Activated CD4-positive, alpha-beta T cell treated with anti-CD3 and anti-CD28 coated beads for 1 hour (primary cell): ENCODE measurements at regions not wholly inside any gene's neighbourhood (a gene's known extent, or its start where the extent isn't known, plus 50 kb on each side); places are given as distances from the start of the nearest gene placed in this dataset.
"Not testable (repeated sequence)": the region's sequence is repeated elsewhere in the genome, so short reads cannot be mapped to it uniquely, and the experiment has no call there.

Experiments used
- DNase-seq: peaks from one replicate; pipeline ENCODE4 v3.0.0-alpha.2; 2020

DNA sequence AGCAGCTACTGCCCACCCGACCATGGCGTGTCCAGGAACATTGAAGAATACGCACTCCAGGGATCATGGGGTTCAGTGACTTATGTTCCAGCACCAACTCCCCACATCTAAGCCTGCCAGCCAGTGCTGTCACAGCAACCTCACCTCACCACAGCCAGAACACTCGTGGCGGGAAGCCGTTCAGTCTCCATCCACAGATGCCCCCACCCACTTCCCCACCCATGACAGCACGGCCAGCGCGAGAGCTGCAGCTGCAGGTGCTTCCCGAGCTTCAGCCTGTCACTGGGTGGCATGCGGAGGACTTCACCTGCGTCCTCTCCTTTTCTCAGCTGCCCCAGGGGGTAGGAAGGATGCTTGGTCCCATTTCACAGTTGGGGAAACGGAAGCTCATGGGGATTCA lies 50.3 kb downstream of the RBFOX3 start:
- DNase-seq = no peak

DNA sequence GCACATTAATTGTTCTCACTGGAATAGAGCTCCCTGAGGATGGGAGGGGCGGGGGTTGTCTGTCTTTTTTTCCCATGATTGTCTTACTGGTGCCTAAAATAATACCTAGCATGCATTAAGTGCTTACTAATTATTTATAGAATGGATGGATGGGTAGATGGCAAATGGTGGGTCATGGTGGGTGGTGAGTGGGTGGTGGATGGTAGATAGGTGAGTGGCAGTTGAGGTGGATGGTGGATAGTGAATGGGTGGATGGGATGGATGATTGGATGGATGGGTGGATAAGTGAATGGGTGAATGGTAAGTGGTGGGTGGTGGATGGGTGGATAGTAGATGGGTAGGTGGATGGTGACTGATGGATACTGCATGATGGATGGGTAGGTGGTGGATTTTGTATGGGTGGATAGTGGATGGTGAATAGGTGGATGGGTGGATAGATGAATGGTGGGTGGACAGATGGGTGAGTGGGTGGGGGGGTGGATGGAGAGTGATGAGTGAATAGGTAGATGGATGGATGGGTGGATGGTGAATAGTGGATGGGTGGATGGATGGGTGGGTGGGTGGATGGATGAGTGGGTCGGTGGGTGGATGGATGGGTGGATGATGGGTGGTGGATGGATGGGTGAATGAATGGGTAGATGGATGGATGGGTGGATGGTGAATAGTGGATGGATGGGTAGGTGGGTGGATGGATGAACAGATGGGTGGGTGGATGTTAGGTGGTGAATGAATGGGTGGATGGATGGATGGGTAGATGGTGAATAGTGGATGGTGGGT lies 51.6 kb downstream of the RBFOX3 start:
- no peak for DNase-seq

DNA sequence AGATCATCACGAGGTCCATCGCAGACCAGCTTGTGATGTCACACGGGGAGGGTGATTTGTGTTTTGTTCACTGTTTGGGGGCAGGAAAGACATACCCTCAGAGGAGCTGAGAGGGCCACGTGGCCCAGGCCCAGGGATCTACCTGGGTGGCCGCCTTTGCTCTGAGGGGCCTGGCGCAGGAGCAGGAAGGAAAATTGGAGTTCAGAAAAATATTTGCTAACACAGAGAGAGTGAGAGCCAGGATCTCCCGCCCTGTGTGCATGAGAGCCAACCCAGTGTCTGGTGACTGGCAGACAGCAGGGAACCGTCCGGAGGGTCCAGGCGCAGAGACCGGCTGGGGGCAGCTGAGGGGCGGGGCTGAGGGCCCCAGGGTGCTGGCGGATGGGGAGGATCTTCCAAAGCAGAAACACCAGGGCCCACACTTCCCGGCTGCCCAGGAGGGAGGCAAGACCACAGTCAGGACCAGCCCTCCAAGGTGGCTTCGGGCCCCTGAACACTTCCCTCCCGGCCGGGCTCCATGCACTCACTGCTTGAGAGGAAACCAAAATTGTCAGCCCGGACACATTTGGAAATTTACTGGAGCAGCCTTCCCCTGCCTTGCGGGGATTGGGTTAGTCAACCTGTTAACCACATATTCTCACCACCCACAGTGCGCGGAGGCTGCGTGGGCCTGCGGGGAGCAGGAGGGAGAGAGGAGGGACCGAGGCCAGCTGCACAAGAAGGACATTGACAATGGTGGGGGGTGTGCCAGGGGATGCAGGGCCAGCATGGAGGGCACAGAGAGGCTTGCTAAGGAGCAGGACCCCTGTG lies 52.6 kb downstream of the RBFOX3 start:
- no peak for DNase-seq

DNA sequence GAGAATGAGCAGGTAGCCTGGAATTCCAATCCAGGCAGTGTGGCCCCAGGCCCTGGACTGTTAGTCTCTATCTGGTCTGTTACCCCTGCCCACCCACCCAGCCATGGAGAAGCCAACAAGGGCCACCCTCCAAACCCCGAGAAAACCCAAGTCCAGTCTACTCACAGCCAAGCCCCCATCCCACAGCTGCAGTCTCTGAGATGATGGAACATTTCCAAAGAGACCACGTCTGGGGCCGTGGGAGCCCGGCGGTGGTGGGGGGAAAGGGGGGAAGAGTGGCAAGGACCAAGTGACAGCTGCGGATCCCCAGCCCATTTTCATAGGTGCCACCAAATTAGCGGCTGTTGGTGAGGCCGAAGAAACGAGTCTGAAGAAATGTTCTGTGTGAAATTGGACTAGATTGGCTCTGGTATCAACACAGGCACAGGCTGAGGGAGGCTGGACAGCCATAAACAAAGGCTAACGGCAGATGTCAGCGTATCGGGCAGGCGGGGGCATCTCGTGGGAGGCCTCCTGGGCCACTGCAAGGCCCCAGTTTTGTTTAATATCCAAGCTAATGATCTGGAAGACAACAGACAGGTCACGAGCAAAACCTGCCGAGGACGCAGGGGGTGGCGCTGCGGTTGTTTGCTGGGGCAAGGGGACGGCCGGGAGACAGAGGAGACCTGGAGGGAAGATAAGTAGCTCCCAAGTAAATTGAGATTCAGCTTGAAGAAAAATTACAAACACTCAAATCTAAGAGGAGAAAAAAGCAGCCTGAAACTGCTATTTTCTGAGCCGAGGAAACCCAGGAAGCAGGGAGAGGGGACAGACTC lies 53.4 kb downstream of the RBFOX3 start:
- no peak for DNase-seq

DNA sequence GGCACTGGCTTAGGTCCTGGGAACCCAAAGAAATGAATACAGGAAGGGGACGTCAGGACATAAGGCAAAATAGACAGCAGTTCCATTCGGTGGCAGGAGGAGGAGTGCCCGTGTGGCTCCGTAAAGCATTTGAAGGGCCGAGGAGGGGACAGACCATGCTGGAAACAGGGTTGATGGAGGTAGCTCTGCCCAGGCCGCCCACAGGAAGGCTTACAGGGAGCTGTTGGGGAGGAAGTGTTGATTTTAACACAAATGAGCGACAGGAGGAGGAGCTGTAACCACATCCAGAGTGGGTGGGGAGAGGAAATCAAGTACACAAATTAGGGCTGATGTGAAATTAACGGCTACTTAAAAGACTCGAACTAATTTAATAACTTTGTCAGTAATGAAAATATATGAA lies 54.6 kb downstream of the RBFOX3 start:
- DNase-seq = no peak

DNA sequence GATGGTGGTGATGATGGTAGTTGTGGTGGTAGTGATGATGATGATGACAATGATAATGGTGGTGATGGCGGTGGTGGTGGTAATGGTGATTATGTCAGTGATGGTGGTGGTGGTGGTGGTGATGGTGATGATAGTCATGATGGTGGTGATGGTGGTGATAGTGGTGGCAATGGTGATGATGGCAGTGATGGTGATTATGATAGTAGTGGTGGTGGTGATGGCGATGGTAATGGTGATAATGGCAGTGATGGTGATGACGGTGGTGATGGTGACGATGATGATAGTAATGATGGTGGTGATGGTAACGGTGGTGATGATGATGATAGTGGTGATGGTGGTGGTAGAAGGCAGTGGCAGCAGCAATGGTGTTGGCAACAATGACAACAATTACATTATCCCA lies 55.3 kb downstream of the RBFOX3 start:
- DNase-seq = no peak

DNA sequence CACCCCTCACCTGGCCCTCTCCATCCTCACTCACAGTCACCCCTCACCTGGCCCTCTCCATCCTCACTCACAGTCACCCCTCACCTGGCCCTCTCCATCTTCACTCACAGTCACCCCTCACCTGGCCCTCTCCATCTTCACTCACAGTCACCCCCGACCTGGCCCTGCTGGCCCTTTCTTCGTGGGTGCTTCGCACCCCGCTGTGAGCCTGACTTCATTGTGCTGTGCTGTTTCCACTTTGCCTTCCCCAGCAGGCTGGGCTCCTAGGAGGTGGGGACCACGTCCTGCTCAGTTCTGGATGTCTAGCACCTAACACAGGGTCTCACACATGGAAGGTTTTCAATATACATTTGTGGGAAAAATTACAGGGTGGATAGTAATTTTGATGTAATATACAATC lies 56.5 kb downstream of the RBFOX3 start:
- DNase-seq = not testable (repeated sequence)

DNA sequence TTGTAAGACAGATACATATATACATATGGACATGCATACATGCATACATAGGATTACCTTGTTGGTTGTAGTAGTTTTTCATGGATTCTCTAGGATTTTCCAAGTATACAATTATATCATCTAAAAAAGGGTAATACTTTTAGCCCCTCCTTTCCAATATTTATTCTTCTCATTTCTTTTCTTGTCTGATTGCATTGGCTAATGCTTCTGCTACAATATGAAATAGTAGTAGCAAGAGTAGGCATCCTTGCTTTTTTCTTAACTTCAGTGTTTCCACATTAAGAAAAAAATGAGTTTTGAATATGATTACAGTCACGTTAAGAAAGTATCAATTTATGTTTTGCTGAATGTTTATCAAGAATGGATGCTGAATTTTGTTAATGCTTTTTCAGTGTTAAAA lies 58.0 kb downstream of the RBFOX3 start:
- DNase-seq = no peak

DNA sequence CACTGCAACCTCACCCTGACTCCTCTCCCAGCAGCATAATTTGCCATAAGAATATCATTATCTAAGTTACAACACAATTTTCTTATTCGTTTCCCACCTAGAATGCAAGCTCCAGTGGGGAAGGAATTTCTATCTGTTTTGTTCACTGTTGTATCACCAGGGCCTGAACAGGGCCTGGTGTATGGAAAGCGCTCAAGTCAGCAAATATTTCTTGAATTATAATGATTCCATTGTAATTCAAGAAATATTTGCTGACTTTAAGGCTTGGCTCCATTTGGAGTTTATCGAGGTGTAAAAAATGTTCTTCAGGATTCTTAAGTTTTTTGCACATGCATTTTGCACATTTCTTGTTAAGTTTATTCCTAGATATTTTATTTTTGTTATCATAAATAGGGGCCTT lies 58.4 kb downstream of the RBFOX3 start:
- no peak for DNase-seq

DNA sequence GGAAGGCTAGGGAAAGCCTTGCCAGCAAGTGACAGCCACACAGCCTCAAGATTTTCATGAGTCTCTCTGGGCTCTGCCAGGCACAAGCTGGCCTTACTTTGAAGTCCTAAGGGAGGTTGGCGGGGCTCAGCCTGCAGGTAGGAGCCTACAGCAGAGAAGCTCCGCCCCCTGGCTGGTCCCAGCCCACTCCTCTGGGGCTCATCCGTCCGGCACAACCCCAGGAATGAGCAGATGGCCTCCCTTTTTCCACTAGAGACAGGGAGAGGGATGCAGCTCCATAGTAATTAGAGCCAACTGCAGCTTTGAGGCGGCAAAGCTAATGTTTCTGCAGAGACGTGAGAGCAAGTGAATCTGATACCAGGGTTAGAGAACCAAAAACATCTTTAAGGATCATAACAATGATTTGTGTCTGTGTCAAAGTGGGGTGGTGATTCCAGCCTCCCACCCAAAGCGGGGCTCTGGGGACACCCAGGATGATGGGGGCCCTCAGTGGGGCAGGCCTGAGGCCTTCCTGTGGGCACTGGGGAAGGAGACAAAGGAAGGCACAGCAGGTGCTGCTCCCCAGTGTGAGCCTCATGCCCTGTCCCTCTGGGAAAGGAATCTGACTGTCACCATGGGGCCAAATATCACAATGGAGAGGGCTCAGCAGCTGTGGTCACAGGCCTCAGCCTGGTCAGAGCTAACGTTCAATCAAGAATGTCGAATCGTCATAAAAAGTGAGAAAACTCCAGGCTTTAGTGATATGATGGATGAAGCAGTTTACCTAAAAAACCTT lies 61.5 kb downstream of the RBFOX3 start:
- DNase-seq = no peak

DNA sequence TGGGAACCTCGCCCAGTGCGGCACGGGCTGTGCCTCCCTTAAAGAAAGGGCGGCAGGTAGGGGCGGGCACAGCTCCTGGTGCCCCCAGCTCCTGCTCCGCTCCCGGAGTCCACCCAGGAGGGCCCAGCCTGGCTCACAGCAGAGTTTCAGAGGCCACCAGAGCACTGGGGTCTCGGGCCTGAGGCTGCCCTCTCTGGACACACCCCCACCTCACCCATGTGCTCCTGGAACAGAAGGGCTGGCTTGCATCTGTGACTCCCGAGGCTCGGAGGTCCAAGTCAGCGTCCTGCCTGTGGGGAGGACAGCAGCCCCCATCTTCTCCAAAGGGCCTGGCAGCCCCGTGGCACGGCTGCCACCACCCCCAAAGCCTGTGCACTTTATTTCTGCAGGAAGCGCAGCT lies 62.7 kb downstream of the RBFOX3 start:
- DNase-seq = no peak

DNA sequence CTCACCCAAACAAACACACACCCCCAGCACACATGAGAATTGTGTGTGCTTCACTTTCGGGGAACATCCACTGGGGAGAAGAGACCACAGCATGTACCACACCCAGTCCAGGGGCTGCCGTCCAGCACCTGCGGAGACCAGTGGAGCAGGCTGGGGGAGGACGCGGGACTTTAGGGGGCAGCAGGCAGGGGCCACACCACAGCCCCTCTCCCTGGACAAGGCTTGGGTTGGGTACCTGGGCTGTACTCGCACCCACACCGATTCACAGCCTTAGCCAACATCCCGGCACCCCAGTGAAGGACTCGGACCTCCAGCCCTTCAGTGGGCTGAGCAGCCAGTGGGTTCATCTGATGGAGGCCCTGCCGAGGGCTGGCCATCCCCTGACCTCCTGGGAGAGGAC lies 63.3 kb downstream of the RBFOX3 start:
- DNase-seq = no peak

DNA sequence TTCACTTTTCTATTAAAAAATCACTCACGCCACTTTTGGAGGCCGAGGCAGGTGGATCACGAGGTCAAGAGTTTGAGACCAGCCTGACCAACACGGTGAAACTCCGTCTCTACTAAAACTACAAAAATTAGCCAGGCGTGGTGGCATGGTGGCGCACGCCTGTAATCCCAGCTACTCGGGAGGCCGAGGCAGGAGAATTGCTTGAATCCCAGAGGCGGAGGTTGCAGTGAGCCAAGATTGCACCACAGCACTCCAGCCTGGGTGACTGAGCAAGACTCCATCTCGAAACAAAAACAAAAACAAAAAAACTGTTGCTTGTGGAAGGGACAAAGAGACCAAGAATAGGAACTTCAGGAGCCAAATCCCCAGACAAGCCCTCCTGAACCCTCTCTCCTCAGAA lies 63.7 kb downstream of the RBFOX3 start:
- DNase-seq = not testable (repeated sequence)

DNA sequence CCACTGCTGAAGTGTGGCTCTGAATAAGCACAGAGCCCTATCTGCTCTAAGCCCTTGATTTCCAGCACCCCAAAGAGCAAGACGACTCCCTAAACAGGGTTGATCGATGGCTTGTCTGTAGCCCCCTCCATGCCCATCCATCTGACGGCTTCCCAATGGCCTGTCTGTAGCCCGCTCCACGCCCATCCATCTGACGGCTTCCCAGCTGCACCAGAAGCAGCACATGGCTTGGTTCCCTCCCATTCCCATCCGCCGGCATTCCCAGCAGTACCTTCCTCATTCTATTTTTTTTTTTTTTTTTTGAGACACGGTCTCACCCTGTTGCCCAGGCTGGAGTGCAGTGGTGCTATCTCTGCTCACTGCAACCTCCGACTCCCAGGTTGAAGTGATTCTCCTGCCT lies 64.5 kb downstream of the RBFOX3 start:
- no peak for DNase-seq

DNA sequence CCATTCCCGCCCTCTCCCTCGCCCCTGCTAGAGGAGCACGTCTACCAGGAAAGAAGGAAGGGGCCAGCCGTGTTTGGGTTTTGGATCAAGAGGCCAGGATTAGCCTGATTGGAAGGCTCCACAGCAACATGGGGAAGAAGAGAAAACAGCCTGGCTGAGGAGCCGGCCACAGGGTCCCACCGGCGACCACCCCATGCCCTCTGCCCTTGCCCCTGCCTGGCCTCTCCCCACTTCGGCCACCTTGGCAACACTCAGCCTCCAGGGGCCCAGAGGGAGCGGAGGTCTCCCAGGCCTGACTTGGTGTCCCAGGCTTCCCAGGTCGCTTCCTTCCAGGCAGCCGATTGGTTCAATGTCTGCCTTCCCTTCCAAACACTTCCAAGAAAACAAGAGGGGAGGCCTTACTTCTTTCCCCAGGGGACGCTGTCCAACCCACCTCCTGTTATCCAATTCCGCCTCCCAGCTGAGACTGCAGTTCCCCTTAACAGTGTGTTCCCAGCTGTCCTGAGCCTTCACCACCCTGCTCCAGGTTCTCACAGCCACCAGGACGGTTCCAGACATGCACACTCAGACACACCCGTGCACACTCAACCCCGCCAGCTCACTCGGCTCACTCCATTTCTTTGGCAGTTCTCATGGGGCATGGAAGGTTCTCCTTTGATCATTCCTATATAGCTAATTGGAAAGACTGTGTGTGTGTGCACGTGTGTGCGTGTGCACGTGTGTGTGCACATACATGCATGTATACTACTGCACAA lies 65.4 kb downstream of the RBFOX3 start:
- no peak for DNase-seq

DNA sequence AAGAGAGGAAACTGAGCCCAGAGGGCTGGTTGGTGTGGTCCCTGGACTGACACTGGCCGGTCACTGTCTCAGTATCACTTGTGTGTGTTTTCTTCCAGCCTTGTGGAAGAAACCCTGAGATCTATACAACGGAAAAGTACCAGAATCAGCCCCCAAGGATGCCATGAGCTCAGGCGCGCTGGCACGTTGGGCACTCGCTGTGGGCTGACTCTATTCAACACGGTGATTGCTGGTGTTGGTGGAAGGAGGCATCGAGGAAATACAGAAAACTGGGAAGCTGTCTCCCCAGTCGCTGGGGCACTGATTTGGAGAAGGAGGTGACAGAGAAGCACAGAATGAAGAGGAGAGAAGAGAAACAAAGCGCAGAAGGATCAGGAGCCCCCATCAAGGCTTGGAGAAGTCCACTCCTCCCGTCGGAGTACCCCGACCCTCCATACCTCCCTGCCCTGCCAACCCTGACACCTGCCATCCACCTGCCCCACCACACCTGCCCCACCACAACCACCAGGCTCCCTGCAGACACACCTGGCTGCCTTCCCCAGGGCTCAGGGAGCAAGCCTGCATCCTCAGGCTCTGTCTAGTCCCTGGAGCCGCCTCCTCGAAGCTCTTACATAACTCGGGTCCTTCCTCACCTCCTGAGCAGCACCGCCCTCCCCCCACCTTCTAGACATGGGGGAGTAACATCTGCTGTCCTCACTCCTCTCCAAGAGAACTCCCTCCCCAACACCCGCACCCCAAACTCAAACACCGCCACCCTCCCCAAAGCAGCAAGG lies 66.5 kb downstream of the RBFOX3 start:
- no peak for DNase-seq

DNA sequence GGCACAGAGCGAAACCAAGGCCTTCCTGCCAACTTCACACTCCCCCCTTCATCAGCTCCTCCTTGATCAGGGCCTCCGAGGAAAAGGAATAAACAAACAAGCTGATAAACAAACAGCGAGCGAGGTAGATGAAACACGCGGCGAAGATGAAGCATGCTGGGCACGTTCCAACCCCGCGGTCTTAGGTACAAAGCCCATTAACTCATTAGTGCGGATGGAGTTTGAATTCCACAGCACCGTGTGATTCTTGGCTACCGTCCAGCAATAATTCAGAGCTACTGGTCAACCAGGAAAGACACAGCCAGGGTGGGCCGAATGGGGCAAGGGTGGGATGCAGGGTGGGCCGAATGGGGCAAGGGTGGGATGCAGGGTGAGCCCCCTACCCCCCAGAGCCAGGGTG lies 67.3 kb downstream of the RBFOX3 start:
- DNase-seq = no peak

DNA sequence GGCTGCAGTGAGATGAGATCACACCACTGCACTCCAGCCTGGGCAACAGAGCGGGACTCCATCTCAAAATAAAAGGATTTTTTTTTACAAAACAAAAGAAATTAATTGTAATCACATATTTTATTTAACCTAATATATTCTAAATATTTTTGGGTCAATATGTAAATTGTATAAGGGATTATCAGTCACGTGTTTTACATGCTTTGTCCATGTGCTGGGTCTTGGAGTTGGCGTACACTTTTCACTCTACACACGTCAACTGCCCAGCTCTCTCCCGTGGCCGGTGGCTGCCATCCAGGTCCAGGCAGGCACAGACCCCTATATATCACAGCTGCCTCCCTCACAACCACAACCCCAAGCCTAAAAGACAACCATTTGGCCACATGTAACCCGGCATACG lies 68.1 kb downstream of the RBFOX3 start:
- DNase-seq = no peak

DNA sequence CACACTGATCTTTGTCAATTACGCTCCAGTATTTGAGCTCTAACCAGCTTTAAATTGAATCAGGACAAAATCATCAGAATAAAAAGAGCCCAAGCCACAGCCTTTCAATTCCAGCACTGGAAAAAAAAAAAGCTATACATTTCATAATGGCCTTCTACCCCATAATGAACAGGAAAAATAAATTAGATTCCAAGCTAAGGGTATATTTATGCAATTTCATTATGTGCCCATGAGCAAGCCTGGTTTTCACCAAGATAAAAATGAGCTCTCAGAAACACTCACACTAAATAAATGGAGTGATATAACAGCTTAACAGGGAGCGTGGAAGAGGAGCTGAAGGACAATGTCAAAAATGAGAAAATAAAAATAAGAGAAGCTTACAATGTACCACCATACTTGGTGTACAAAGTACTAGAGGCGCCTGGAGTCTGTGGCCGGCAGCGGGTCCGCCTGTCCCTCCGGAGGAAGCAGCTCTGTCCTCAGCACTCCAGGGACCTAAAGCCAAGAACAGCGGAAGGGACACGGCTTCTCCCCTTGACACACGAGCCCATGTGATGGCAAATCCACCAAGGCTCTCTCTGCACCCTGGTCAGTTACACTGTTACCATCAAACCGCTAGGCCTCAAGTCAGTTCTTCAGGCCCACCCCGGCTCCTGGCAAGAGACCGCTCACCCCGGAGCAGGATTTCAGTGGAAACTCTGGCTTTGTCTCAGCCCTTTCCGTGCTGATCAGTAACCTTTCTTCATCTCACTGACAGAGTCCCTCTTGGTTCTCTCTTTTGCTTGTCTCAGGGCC lies 69.6 kb downstream of the RBFOX3 start:
- no peak for DNase-seq

DNA sequence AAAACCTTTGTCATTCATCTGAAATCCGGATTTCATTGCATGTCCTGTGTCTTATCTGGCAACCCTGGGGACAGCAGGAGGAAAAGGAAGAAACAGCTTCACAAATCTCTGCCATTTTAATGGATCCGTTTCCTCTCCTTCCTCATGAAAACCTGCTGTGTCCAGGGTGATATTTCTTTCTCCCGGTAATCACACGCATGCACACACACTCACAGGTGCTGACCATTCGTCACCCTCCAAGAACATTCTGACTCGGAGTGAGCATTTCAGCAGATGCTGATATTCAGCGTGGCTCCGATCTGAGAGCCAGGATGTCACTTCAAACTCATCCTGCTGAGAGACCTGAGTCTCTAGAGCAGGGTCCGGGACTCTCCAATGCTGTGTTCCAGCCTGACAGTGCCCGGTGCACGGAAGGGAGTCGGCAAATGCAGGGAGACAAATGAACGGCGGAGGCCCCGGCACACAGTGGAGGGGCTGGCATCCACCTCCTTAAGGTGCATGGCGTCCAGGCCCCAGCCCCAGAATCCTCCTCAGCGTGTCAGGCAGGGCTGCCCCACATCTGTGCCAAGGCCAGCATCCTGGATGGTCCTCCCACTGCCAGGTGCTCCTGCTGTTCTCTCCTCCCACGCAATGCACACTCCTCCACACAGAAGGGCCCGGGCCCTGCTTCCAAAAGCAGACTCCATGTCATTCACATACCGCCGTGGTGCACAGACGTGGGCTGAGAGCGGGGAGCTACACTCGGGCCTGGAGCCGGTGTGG lies 70.7 kb downstream of the RBFOX3 start:
- DNase-seq = no peak
